ENCODE measurements at regions not wholly inside any gene's neighbourhood (a gene's known extent, or its start where the extent isn't known, plus 50 kb on each side); places are given as distances from the start of the nearest gene placed in this dataset.

DNA sequence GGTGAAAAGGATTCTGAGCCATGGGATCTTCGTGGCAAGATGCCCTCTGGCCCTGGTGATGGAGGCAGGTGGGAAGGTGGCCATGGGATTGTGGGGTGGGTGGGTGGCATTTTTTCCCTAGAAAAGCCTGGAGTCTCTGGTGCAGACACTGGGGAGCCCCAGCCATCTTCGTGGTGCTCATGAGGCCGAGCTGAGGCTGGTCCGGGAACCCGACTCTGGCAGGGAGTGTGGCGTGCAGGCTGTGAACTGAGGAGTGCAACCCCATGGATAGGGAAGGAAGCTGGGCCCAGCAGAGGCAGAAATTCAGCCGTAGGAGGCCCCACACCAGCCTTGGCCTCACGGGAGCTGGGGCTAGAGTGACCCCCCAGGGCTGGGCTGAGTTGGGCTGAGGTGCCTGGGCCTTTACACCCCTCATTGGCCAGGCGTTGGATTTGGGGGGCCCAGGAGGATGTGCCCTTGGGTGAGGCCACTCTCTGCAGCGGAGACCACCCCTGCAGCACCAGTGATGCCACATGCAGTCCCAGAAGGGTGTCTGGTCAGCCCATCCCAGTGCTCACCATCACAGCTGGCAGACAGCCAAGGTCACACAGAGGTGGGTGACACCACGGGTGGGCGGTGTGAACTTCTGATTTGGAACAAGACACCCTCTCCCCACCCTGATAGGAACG, 115.6 kb upstream of the HDAC4 start:
- H3K4me1 Mint-ChIP-seq (ENCODE audit: low read depth, unreplicated experiment), result peaks cover 5% of the 10 kb centered on the region

DNA sequence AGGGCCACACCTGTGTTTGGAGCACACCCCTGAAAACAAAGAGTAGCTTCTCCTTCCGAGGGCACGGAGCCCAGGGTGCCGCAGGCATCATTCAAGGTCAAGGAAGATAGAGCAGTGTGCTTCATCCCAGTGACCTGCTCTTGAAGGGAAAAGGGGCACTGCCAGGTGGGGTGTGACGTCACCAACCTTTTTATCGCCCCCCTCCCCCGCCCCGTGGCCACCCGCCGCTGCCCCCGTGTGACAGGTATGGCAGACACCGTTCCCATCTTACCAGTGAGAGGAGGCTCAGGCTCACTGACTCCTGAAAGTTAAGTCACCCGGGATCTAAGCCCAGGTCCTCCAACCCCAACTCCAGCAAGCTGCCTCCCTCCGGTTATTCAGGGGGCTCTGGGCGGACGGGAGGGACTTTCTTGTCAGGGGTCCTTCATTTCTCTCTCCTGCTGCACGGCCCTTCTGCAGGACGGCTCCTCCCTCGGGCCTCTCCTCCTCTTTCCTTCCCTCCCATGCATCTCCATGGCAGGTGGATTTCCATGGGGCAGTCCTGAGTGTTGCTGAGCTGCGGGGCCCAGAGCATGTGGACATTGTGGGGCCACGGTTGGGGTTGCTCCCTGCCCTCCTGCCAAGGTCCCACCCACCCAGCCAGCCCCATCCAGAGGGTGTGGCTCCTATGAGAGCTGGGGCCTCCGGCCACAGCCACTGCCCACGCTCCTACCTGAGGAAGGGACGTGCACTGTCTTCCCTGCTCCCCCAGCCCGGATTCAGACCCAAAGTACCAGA, 114.1 kb upstream of the HDAC4 start:
- Mint-ChIP-seq H3K4me3 (ENCODE audit: unreplicated experiment) (no peak overlapping the region), H3K36me3 (ENCODE audit: unreplicated experiment) (no peaks in the 10 kb centered on the region), H3K27ac (ENCODE audit: unreplicated experiment) (no peak overlapping the region), H3K9me3 (ENCODE audit: unreplicated experiment) (peaks cover 7% of the 10 kb centered on the region), H3K4me1 (ENCODE audit: low read depth, unreplicated experiment) (peaks cover 5% of the 10 kb centered on the region), H3K27me3 (ENCODE audit: unreplicated experiment) (peaks cover 2% of the 10 kb centered on the region)
- DNase-seq, result no peak
- TF ChIP-seq, protein P1, sequence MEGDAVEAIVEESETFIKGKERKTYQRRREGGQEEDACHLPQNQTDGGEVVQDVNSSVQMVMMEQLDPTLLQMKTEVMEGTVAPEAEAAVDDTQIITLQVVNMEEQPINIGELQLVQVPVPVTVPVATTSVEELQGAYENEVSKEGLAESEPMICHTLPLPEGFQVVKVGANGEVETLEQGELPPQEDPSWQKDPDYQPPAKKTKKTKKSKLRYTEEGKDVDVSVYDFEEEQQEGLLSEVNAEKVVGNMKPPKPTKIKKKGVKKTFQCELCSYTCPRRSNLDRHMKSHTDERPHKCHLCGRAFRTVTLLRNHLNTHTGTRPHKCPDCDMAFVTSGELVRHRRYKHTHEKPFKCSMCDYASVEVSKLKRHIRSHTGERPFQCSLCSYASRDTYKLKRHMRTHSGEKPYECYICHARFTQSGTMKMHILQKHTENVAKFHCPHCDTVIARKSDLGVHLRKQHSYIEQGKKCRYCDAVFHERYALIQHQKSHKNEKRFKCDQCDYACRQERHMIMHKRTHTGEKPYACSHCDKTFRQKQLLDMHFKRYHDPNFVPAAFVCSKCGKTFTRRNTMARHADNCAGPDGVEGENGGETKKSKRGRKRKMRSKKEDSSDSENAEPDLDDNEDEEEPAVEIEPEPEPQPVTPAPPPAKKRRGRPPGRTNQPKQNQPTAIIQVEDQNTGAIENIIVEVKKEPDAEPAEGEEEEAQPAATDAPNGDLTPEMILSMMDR (IDR thresholded peaks at IDR 0.05; ENCODE audit: partially characterized antibody, unreplicated experiment), result no peak

More for the DNA sequence above, 115.6 kb upstream of the HDAC4 start:
- no peaks in the 10 kb centered on the region for H3K36me3 Mint-ChIP-seq (ENCODE audit: unreplicated experiment)
- DNase-seq, result no peak
- no peak overlapping the region for H3K27ac Mint-ChIP-seq (ENCODE audit: unreplicated experiment)
- H3K27me3 Mint-ChIP-seq (ENCODE audit: unreplicated experiment), result peaks cover 2% of the 10 kb centered on the region
- no peak overlapping the region for H3K4me3 Mint-ChIP-seq (ENCODE audit: unreplicated experiment)
- peaks cover 7% of the 10 kb centered on the region for H3K9me3 Mint-ChIP-seq (ENCODE audit: unreplicated experiment)
- TF ChIP-seq, protein P1 (IDR thresholded peaks at IDR 0.05; ENCODE audit: partially characterized antibody, unreplicated experiment), result no peak

DNA sequence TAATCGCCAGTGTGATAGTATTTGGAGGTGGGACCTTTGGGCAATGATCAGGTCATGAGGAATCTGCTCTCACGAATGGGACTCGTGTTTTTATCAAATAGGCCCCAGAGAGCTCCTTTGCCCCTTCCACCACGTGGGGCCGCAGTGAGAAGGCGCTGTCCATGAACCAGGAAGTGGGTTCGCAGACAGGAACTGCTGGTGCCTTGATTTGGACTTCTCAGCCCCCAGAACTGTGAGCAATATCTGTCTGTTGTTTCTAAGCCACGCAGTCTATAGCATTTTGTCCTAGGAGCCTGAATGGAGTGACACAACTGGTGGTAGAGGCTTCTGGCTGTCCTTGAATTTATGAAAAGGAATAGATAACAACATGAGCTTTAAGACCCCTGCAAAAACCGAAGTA, 111.2 kb upstream of the HDAC4 start:
- Mint-ChIP-seq H3K36me3 (ENCODE audit: unreplicated experiment) (no peaks in the 10 kb centered on the region), H3K27ac (ENCODE audit: unreplicated experiment) (no peak overlapping the region), H3K9me3 (ENCODE audit: unreplicated experiment) (peaks cover 6% of the 10 kb centered on the region), H3K4me1 (ENCODE audit: low read depth, unreplicated experiment) (peaks cover 2% of the 10 kb centered on the region), H3K4me3 (ENCODE audit: unreplicated experiment) (no peak overlapping the region), H3K27me3 (ENCODE audit: unreplicated experiment) (no peaks in the 10 kb centered on the region)
- TF ChIP-seq, protein P1 (IDR thresholded peaks at IDR 0.05; ENCODE audit: partially characterized antibody, unreplicated experiment), result no peak
- DNase-seq, result no peak

DNA sequence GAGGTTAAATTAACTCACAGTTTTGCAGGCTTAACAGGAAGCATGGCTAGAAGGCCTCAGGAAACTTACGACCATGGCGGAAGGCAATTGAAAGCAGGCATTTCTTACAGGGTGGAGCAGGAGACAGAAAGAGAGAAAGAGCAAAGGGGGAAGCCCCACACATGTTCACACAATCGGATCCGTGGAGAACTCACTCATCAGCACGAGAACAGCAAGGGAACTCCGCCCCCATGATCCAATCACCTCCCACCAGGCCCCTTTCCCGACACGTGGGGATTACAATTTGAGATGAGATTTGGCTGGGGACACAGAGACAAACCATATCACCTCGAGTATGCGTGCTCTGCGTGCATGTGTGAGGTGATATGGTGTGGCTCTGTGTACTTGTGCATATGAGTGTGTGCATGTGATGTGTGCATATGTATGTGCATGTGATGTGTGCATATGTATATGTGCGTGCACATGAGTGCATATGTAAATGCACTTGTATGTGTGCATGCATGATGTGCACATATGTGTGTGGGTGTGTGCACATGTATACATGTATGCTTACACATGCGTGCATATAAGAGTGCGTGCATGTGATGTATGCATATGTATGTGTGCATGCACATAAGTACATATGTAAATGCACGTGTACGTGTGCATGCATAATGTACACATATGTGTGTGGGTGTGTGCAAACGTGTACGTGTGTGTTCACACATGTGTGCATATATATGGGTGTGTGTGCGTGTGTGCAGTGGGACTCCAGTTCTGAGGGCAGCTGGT, 108.7 kb upstream of the HDAC4 start:
- Mint-ChIP-seq H3K9me3 (ENCODE audit: unreplicated experiment) (peaks cover 6% of the 10 kb centered on the region), H3K4me3 (ENCODE audit: unreplicated experiment) (no peak overlapping the region), H3K4me1 (ENCODE audit: low read depth, unreplicated experiment) (peaks cover 6% of the 10 kb centered on the region), H3K27ac (ENCODE audit: unreplicated experiment) (no peak overlapping the region), H3K27me3 (ENCODE audit: unreplicated experiment) (peaks cover 2% of the 10 kb centered on the region), H3K36me3 (ENCODE audit: unreplicated experiment) (no peaks in the 10 kb centered on the region)
- TF ChIP-seq, protein P1 (IDR thresholded peaks at IDR 0.05; ENCODE audit: partially characterized antibody, unreplicated experiment), result no peak
- DNase-seq, result no peak
